Activated CD4-positive, alpha-beta T cell treated with anti-CD3 and anti-CD28 coated beads, Interleukin-2, amount 10 ng/mL, durations not matched to agents 7 days and 5 days (primary cell): ENCODE measurements at regions not wholly inside any gene's neighbourhood (a gene's known extent, or its start where the extent isn't known, plus 50 kb on each side); places are given as distances from the start of the nearest gene placed in this dataset.

ENCODE experiments used
- CTCF ChIA-PET: fragments of 350-600 bp; sonication (Branson Sonifier 250); formaldehyde crosslinking; loops from one replicate; lab custom pipeline; 2021; ENCODE audit warnings: antibody characterized with exemption; lab: Charles Lee
- POLR2A ChIA-PET: fragments of 350-600 bp; sonication (Branson Sonifier 250); formaldehyde crosslinking; loops from one replicate; lab custom pipeline; 2021; ENCODE audit warnings: antibody characterized with exemption; lab: Charles Lee
- DNase-seq: peaks from one replicate; pipeline ENCODE4 v3.0.0-alpha.2; 2020
- H3K27ac Mint-ChIP-seq: one replicate; pipeline ENCODE4 v1.8.0; 2021; ENCODE audit warnings: mild to moderate bottlenecking, moderate library complexity, mixed read lengths
- H3K27me3 Mint-ChIP-seq: one replicate; pipeline ENCODE4 v1.8.0; 2021; ENCODE audit warnings: mixed read lengths
- H3K36me3 Mint-ChIP-seq: one replicate; pipeline ENCODE4 v1.8.0; 2021; ENCODE audit warnings: low read depth, mixed read lengths
- H3K4me1 Mint-ChIP-seq: one replicate; pipeline ENCODE4 v1.8.0; 2021; ENCODE audit warnings: mixed read lengths
- H3K4me3 Mint-ChIP-seq: one replicate; pipeline ENCODE4 v1.8.0; 2021; ENCODE audit warnings: mild to moderate bottlenecking, moderate library complexity, mixed read lengths
- H3K9me3 Mint-ChIP-seq: one replicate; pipeline ENCODE4 v1.8.0; 2021; ENCODE audit warnings: mixed read lengths

- no peaks in the 10 kb centered on the region for H3K9me3 Mint-ChIP-seq
- no peaks in the 10 kb centered on the region for H3K36me3 Mint-ChIP-seq
- no peak overlapping the region for H3K4me3 Mint-ChIP-seq
- peaks cover 4% of the 10 kb centered on the region for H3K27me3 Mint-ChIP-seq
- ChIA-PET POLR2A (no interaction called here), CTCF (interaction anchor here (1.0 to 1.3 kb wide), 2 partner anchors 24 to 73 kb away, joined by 3 to 4 read pairs; no protein-coding TSS in a partner anchor)
- peaks cover 21% of the 10 kb centered on the region for H3K4me1 Mint-ChIP-seq
- no peak overlapping the region for H3K27ac Mint-ChIP-seq
- no peak for DNase-seq
These were observed 114.8 kb upstream of the ATP6AP2 start for GRCh38 chrX:40465735-40466551.

- DNase-seq: no peak
- Mint-ChIP-seq H3K27ac (no peak overlapping the region), H3K4me3 (no peak overlapping the region), H3K36me3 (no peaks in the 10 kb centered on the region), H3K9me3 (no peaks in the 10 kb centered on the region), H3K27me3 (peaks cover 6% of the 10 kb centered on the region), H3K4me1 (peaks cover 11% of the 10 kb centered on the region)
- ChIA-PET POLR2A (no interaction called here), CTCF (no interaction called here)
These were observed 118.0 kb upstream of the ATP6AP2 start for GRCh38 chrX:40462795-40463194.

- Mint-ChIP-seq H3K4me1 (peaks cover 7% of the 10 kb centered on the region), H3K27me3 (peaks cover 6% of the 10 kb centered on the region), H3K36me3 (no peaks in the 10 kb centered on the region), H3K27ac (no peak overlapping the region), H3K4me3 (no peak overlapping the region), H3K9me3 (no peaks in the 10 kb centered on the region)
- ChIA-PET CTCF (no interaction called here), POLR2A (no interaction called here)
- DNase-seq: no peak
These were observed 119.8 kb upstream of the ATP6AP2 start for GRCh38 chrX:40460926-40461325.

DNA sequence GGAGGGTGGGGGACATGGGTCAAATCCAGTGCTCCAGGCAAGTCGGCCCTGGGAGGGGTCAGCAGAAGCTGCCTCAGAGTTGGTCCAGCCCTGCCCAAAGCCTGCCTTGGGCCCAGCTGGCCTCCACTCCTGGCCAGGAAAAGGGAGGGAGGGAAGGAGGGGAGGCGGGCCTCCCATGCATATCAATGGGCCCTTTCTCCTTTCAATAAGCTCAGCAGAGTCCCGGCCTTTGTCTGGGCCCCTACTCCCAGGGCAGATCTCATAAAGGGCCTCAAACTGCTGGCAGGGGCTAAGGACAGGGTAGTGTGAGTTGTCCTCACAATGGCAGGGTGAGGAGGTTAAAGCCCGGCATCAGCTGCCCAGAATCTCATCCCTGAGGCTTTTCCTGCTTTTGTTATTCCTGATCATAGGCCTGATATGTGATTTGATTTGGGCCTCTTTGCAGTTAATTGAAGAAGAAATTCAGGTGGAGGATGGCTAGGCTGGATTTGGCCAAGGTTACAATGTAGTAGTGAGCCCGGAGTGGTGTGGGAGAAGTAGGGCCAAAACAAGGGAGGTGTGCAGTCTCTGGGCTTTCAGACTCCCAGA, 121.1 kb upstream of the ATP6AP2 start:
- POLR2A ChIA-PET: no interaction called here
- no peaks in the 10 kb centered on the region for H3K4me1 Mint-ChIP-seq
- H3K36me3 Mint-ChIP-seq: no peaks in the 10 kb centered on the region
- DNase-seq: no peak
- no peak overlapping the region for H3K4me3 Mint-ChIP-seq
- no peak overlapping the region for H3K27ac Mint-ChIP-seq
- CTCF ChIA-PET: no interaction called here
- no peaks in the 10 kb centered on the region for H3K9me3 Mint-ChIP-seq
- peaks cover 6% of the 10 kb centered on the region for H3K27me3 Mint-ChIP-seq

DNA sequence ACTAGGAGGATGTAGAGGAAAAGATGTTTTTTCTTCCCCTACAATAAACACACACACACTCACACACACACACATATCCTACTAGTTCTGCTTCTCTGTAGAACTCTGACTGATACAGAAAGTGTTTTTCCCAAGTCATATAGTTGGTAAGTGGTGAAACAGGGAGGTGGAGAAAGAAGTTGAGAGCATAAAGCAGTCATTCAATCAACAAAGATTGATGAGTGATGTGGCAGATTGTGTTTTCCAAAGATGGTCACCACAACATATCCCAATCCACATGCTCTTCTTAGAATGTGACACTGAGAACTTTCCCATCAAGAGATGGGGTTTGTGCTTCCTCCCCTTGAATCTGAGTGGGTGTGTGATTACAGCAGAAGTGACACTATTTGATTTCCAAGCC, 123.4 kb upstream of the ATP6AP2 start:
- CTCF ChIA-PET: no interaction called here
- Mint-ChIP-seq H3K27me3 (peaks cover 6% of the 10 kb centered on the region), H3K27ac (no peak overlapping the region), H3K36me3 (no peaks in the 10 kb centered on the region), H3K4me1 (no peaks in the 10 kb centered on the region), H3K4me3 (no peak overlapping the region), H3K9me3 (no peaks in the 10 kb centered on the region)
- POLR2A ChIA-PET: no interaction called here
- no peak for DNase-seq

- CTCF ChIA-PET: interaction anchor here (1.6 kb wide), 1 partner anchor 16 kb away, joined by 3 read pairs; no protein-coding TSS in a partner anchor
- Mint-ChIP-seq H3K36me3 (no peaks in the 10 kb centered on the region), H3K4me3 (no peak overlapping the region), H3K9me3 (no peaks in the 10 kb centered on the region), H3K27me3 (no peaks in the 10 kb centered on the region), H3K27ac (no peak overlapping the region), H3K4me1 (no peaks in the 10 kb centered on the region)
- DNase-seq: no peak
- POLR2A ChIA-PET: no interaction called here
These were observed 128.7 kb upstream of the ATP6AP2 start for GRCh38 chrX:40452031-40452430.

- no peaks in the 10 kb centered on the region for H3K36me3 Mint-ChIP-seq
- H3K27me3 Mint-ChIP-seq: no peaks in the 10 kb centered on the region
- POLR2A ChIA-PET: no interaction called here
- H3K4me1 Mint-ChIP-seq: no peaks in the 10 kb centered on the region
- DNase-seq: no peak
- CTCF ChIA-PET: no interaction called here
- H3K27ac Mint-ChIP-seq: no peak overlapping the region
- no peak overlapping the region for H3K4me3 Mint-ChIP-seq
- no peaks in the 10 kb centered on the region for H3K9me3 Mint-ChIP-seq
These were observed 130.6 kb upstream of the ATP6AP2 start for GRCh38 chrX:40449956-40450706.

DNA sequence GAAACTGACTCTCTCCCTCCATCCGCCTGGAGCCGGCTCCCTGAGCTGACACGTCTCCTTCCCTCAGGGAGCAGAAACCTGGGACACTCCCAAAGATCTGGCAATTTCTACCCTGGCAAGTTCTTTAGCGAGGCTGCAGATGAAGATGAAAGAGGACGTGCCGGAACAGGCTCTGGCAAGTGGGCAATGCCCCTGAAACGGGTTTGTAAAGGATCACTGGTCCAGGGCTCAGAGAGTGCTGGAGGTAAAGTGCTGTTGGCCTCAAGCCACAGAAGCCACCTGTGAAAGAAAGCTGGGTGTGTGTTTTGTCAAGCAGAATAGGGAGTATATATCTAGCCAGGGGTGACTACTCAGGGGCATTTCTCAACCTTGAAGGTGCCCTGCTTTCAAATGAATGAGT, 131.4 kb upstream of the ATP6AP2 start:
- Mint-ChIP-seq H3K27ac (no peak overlapping the region), H3K9me3 (no peaks in the 10 kb centered on the region), H3K27me3 (no peaks in the 10 kb centered on the region), H3K36me3 (no peaks in the 10 kb centered on the region), H3K4me1 (no peaks in the 10 kb centered on the region), H3K4me3 (no peak overlapping the region)
- CTCF ChIA-PET: no interaction called here
- POLR2A ChIA-PET: no interaction called here
- DNase-seq: no peak

DNA sequence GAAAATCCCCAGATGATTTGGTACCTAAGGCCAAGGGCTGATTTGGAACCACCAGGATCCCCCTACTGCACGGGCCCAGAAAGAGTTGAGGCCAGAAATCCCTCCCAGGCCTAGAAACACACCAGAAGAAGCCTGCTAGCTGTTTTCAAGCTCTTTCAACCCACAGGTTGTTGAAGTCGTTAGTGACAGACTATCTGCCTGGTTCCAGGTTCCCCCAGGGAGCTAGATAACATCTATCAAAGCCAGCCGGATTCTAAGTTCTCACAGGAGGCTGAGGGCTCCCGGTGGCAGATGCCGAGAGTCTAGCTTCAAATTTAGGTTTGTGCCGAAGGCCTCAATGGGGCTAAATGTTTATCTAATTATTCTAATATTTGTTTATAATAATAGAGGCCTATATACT, 132.0 kb upstream of the ATP6AP2 start:
- Mint-ChIP-seq H3K4me3 (no peak overlapping the region), H3K27ac (no peak overlapping the region), H3K4me1 (no peaks in the 10 kb centered on the region), H3K27me3 (no peaks in the 10 kb centered on the region), H3K9me3 (no peaks in the 10 kb centered on the region), H3K36me3 (no peaks in the 10 kb centered on the region)
- POLR2A ChIA-PET: no interaction called here
- DNase-seq: no peak
- CTCF ChIA-PET: no interaction called here

DNA sequence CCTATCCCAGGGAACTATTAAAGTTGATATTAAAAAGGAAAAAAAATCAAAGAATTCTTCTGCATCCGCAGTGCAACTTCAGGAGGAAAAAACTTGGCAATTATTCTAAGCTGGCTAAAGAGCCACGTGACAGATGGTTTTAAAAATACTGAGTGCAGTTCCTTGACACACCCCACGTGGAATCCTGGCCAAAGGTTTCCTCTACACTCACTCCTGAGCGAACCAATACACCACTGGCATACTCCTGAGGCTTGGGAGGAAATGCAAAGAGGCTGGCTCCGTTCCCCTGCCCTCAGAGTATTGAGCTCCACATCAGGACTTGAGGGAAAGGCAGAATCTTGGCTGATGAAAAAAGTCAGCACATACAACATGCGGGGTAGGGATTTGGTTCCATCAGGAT, 133.8 kb upstream of the ATP6AP2 start:
- POLR2A ChIA-PET: no interaction called here
- no peaks in the 10 kb centered on the region for H3K4me1 Mint-ChIP-seq
- H3K9me3 Mint-ChIP-seq: no peaks in the 10 kb centered on the region
- no peak overlapping the region for H3K27ac Mint-ChIP-seq
- no peaks in the 10 kb centered on the region for H3K36me3 Mint-ChIP-seq
- no peaks in the 10 kb centered on the region for H3K27me3 Mint-ChIP-seq
- no peak overlapping the region for H3K4me3 Mint-ChIP-seq
- no peak for DNase-seq
- CTCF ChIA-PET: no interaction called here

DNA sequence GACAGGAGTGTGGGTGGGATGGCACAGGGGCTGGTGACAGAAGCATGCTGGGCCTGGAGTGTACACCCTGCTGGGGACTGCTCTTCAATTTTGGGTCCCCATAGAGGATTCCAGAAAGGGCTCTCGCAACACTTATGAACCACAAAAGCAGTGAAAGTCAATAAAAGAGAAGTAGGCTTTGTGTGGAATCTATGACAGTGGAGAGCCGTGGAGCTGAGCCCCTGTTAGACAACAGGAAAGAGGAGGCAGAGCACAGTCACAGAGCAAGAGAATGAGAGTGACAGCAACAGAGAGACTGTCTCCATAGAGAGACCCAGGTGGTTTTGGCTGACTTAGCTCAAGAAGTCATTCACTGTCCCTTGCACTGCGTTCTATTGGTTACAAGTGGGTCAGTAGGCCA, 135.1 kb upstream of the ATP6AP2 start:
- H3K9me3 Mint-ChIP-seq: no peaks in the 10 kb centered on the region
- no peaks in the 10 kb centered on the region for H3K36me3 Mint-ChIP-seq
- DNase-seq: no peak
- no peaks in the 10 kb centered on the region for H3K4me1 Mint-ChIP-seq
- ChIA-PET CTCF (interaction anchor here (0.6 kb wide), 2 partner anchors 222 to 1168 kb away, joined by 3 to 4 read pairs; no protein-coding TSS in a partner anchor), POLR2A (no interaction called here)
- H3K27me3 Mint-ChIP-seq: peaks cover 4% of the 10 kb centered on the region
- no peak overlapping the region for H3K27ac Mint-ChIP-seq
- H3K4me3 Mint-ChIP-seq: no peak overlapping the region

DNA sequence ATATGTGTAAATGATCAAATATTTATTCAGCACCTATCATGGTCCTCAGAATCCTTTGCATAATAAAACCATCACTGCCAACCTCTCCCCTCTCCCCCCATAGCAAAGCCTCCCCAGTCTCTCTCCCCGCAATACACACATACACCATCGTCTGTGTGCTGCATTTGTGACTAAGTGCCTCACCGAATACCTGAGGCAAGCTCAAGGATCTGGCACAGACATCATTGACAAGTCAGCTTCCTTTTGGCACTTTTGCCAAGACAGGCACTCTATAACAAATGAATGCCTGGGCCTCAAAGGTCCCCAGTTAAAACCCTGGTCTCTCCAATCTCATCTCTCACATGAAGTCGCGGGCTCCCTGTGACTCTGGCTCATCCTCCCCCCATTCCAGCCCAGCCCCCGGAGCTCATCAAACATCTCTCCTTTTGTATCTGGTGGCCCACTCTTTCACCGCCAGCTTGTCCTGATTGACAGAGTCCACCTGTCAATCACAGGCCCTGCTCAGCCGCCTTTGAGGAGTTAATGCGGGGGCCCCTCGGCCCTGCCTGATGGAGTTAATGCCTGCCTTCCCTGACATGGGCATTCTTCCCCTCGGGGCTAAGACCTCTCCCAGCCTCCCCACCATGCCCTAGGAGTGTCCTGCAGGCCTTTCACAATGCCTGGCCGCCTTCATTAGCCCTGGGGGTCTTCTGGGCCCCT, 135.8 kb upstream of the ATP6AP2 start:
- CTCF ChIA-PET: interaction anchor here (0.6 kb wide), 2 partner anchors 221 to 1169 kb away, joined by 3 to 4 read pairs; no protein-coding TSS in a partner anchor
- H3K27me3 Mint-ChIP-seq: peaks cover 4% of the 10 kb centered on the region
- H3K9me3 Mint-ChIP-seq: no peaks in the 10 kb centered on the region
- no peaks in the 10 kb centered on the region for H3K36me3 Mint-ChIP-seq
- no peak overlapping the region for H3K27ac Mint-ChIP-seq
- POLR2A ChIA-PET: no interaction called here
- no peak overlapping the region for H3K4me3 Mint-ChIP-seq
- DNase-seq: no peak
- H3K4me1 Mint-ChIP-seq: peaks cover 1% of the 10 kb centered on the region
